SU-DHL-6 (cell line): ENCODE measurements at regions not wholly inside any gene's neighbourhood (a gene's known extent, or its start where the extent isn't known, plus 50 kb on each side); places are given as distances from the start of the nearest gene placed in this dataset.

Experiments used
- H2AFZ ChIP-seq: fragments of 200-600 bp; sonication (generic); 2 replicates; pipeline ENCODE4 v1.6.1; 2014; ENCODE audit warnings: low read depth, mild to moderate bottlenecking, moderate library complexity, mixed read lengths, antibody characterized with exemption, low read length; ENCODE audit not compliant: severe bottlenecking
- H3F3A ChIP-seq: fragments of 200-600 bp; shearing (Covaris generic); 2 replicates; pipeline ENCODE4 v1.6.0; 2016; ENCODE audit warnings: antibody characterized with exemption, mild to moderate bottlenecking; ENCODE audit not compliant: insufficient read depth
- H3K27ac ChIP-seq: fragments of 200-600 bp; sonication (generic); 2 replicates; pipeline ENCODE4 v1.5.1; 2016; ENCODE audit warnings: low read depth, mild to moderate bottlenecking, low read length, moderate library complexity, mixed read lengths
- H3K27me3 ChIP-seq: fragments of 200-600 bp; sonication (generic), shearing (Covaris generic); 2 replicates; pipeline ENCODE4 v1.6.0; 2014; ENCODE audit warnings: mild to moderate bottlenecking, low read length
- H3K36me3 ChIP-seq: fragments of 200-600 bp; sonication (generic); 2 replicates; pipeline ENCODE4 v1.6.1; 2014; ENCODE audit warnings: mild to moderate bottlenecking, low read length, mixed read lengths
- H3K4me2 ChIP-seq: fragments of 300-600, 200-600 bp; shearing (Covaris generic), sonication (generic); 2 replicates; pipeline ENCODE4 v1.6.0; 2014; ENCODE audit warnings: low read length, low read depth, mild to moderate bottlenecking; ENCODE audit not compliant: poor library complexity, severe bottlenecking
- H3K4me3 ChIP-seq: fragments of 200-600 bp; sonication (generic); 2 replicates; pipeline ENCODE4 v1.5.1; 2014; ENCODE audit warnings: antibody characterized with exemption, low read length, mild to moderate bottlenecking, mixed read lengths; ENCODE audit not compliant: insufficient read depth, poor library complexity, severe bottlenecking
- H3K79me2 ChIP-seq: fragments of 200-600 bp; sonication (generic); 2 replicates; pipeline ENCODE4 v1.6.1; 2014; ENCODE audit warnings: mild to moderate bottlenecking, low read length, moderate library complexity; ENCODE audit not compliant: insufficient read depth
- H3K9ac ChIP-seq: fragments of 200-600 bp; sonication (generic); 2 replicates; pipeline ENCODE4 v1.7.0; 2014; ENCODE audit warnings: mild to moderate bottlenecking, low read length
- H3K9me2 ChIP-seq: fragments of 200-600 bp; sonication (generic); replicated peaks from 2 replicates; pipeline ENCODE4 v1.6.1; 2014; ENCODE audit warnings: low read length; ENCODE audit not compliant: insufficient read depth
- H3K9me3 ChIP-seq: fragments of 200-600 bp; sonication (generic); 2 replicates; pipeline ENCODE4 v1.6.1; 2014; ENCODE audit warnings: low read length, mixed read lengths; ENCODE audit not compliant: insufficient read depth
- H4K20me1 ChIP-seq: fragments of 200-600 bp; sonication (generic); 2 replicates; pipeline ENCODE4 v1.6.1; 2014; ENCODE audit warnings: low read depth, mild to moderate bottlenecking, antibody characterized with exemption, low read length, moderate library complexity, mixed read lengths
- EZH2phosphoT487 ChIP-seq: fragments of 200-600 bp; sonication (generic), shearing (Covaris generic); conservative IDR thresholded peaks from 2 replicates; pipeline ENCODE4 v1.6.1; 2018; ENCODE audit warnings: mild to moderate bottlenecking, antibody characterized with exemption, low read length, moderate library complexity, mixed read lengths
- TF ChIP-seq, protein P1 (sequence below): fragments of 200-600 bp; sonication (generic); IDR thresholded peaks from one replicate; pipeline ENCODE4 v1.5.1; 2017; ENCODE audit warnings: antibody characterized with exemption, mild to moderate bottlenecking, low read length, moderate library complexity; ENCODE audit not compliant: insufficient read depth, poor library complexity, severe bottlenecking

DNA sequence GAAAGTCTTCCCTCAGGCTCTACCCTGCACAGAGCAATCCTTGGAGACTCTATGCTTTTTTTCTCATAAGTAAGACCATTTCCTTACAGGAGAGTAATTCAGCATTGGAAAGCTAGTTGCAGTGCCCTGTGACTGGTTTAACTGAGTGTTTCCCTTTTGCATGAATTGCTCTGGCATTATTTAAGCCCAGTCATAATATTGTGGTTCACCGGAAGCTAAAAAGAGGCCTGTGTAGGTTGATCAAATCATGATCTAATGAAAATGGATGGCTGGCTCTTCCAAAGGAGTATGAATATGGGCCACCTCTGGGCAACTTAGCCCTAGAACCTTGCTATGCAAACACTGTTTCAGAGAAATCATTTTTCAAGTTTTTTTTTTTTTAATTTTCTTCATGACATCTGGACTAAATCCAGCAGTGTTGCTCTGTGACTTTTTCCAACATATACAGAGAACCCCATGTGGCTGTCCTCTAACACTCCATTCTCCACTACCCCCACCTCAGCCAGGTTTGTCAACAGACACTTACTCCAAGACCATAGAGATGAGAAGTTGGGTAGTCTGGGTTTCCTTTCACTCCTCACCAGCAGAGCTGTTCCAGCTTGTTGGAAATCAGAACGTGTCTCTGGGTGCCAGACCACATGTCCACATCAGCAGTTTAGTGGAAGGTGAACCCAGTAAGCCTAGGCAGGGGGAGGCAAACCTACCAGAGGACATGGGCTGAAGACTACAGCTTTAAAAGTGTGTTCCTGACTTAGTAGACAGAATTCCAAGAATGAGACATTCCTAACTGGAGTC, 175.2 kb upstream of the SLC14A2 start:
- Histone ChIP-seq H4K20me1 (no peaks in the 10 kb centered on the region), H3K27ac (no peak overlapping the region), H3K4me3 (no peak overlapping the region), H3K9me2 (no peaks in the 10 kb centered on the region), H3K9me3 (no peaks in the 10 kb centered on the region), H3F3A (no peaks in the 10 kb centered on the region), H2AFZ (no peak overlapping the region), H3K9ac (no peak overlapping the region), H3K27me3 (no peaks in the 10 kb centered on the region), H3K79me2 (no peaks in the 10 kb centered on the region), H3K36me3 (no peaks in the 10 kb centered on the region), H3K4me2 (no peak overlapping the region)
- TF ChIP-seq, protein P1, sequence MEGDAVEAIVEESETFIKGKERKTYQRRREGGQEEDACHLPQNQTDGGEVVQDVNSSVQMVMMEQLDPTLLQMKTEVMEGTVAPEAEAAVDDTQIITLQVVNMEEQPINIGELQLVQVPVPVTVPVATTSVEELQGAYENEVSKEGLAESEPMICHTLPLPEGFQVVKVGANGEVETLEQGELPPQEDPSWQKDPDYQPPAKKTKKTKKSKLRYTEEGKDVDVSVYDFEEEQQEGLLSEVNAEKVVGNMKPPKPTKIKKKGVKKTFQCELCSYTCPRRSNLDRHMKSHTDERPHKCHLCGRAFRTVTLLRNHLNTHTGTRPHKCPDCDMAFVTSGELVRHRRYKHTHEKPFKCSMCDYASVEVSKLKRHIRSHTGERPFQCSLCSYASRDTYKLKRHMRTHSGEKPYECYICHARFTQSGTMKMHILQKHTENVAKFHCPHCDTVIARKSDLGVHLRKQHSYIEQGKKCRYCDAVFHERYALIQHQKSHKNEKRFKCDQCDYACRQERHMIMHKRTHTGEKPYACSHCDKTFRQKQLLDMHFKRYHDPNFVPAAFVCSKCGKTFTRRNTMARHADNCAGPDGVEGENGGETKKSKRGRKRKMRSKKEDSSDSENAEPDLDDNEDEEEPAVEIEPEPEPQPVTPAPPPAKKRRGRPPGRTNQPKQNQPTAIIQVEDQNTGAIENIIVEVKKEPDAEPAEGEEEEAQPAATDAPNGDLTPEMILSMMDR: no peak
- TF ChIP-seq EZH2phosphoT487: no peak

DNA sequence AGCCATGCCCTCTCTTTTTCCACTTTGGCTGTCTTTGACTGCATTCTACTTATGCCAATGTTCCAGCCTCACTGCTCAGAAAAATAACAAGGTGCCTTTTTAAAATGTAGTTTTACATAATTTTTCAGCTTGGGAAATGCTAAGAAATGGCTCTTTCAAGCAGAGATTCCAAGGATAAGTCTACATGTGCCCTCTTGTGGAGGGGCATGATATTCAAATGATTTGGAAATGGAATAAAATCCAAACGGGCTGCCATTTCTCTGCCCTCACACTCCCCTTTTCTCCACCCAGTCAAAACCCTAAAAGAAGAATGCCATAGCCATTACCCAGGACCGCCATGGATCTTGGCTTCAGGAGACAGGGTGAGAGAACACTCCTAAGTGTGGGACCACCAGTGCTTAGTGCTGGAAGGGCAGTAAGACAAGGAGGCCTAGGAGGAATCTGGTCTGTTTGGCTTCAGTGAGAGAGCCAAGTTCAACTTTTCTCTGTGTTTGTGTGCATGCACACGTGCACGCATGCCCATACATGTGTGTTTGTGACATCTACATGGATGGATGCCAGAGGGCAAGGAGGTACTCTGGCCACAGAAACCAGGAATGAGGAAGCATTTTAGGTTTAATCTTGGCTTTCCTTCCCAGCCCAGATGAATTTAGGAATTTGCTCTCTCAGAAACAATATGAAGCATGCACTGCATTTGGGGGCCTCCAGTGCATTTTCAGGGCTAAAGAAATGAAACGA, 174.0 kb upstream of the SLC14A2 start:
- H3K27me3 ChIP-seq: no peaks in the 10 kb centered on the region
- no peak overlapping the region for H3K4me2 ChIP-seq
- no peaks in the 10 kb centered on the region for H3K79me2 ChIP-seq
- no peak for TF ChIP-seq EZH2phosphoT487
- TF ChIP-seq, protein P1: no peak
- no peak overlapping the region for H2AFZ ChIP-seq
- H3K9me2 ChIP-seq: no peaks in the 10 kb centered on the region
- H3K9ac ChIP-seq: no peak overlapping the region
- H3K36me3 ChIP-seq: no peaks in the 10 kb centered on the region
- H4K20me1 ChIP-seq: no peaks in the 10 kb centered on the region
- no peaks in the 10 kb centered on the region for H3K9me3 ChIP-seq
- H3K27ac ChIP-seq: no peak overlapping the region
- H3F3A ChIP-seq: no peaks in the 10 kb centered on the region
- no peak overlapping the region for H3K4me3 ChIP-seq

DNA sequence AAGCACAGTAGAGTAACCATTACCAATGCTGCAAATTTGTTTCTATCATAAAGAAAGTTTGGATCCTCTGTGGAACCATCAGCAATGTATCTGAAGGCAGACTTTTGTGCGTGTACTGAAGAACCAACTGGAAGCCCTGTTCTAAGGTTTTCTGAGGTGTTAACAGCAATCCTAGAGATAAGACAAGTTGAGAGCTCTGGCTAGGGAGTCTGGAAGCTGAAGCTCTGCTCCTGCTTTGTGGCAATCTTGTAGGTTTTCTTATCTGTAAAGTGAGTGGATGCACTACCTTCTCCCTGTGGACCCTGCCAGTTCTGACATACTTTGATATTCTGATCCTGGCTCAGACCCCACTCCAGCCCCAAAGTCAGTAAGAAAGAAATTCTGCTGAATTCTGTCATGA, 171.2 kb upstream of the SLC14A2 start:
- no peaks in the 10 kb centered on the region for H4K20me1 ChIP-seq
- H2AFZ ChIP-seq: no peak overlapping the region
- no peaks in the 10 kb centered on the region for H3K9me3 ChIP-seq
- H3K36me3 ChIP-seq: no peaks in the 10 kb centered on the region
- no peaks in the 10 kb centered on the region for H3K79me2 ChIP-seq
- H3F3A ChIP-seq: no peaks in the 10 kb centered on the region
- no peaks in the 10 kb centered on the region for H3K9me2 ChIP-seq
- H3K27ac ChIP-seq: no peak overlapping the region
- no peak overlapping the region for H3K4me2 ChIP-seq
- TF ChIP-seq, protein P1: no peak
- no peak for TF ChIP-seq EZH2phosphoT487
- H3K9ac ChIP-seq: no peak overlapping the region
- H3K4me3 ChIP-seq: no peak overlapping the region
- H3K27me3 ChIP-seq: no peaks in the 10 kb centered on the region
